LNCaP clone FGC (cell line): ENCODE measurements at regions not wholly inside any gene's neighbourhood (a gene's known extent, or its start where the extent isn't known, plus 50 kb on each side); places are given as distances from the start of the nearest gene placed in this dataset.

ENCODE experiments used
- DNase-seq: peaks from one replicate; pipeline ENCODE4 v3.0.0-alpha.2; 2011; ENCODE audit warnings: low read depth
- H3K4me3 ChIP-seq: 2 replicates; pipeline ENCODE4 v1.5.1; 2011; ENCODE audit warnings: mild to moderate bottlenecking, low read depth, low read length, control low read depth
- TF ChIP-seq, protein P1 (sequence below): IDR thresholded peaks from 2 replicates; pipeline ENCODE4 v1.5.1; 2012; ENCODE audit warnings: mild to moderate bottlenecking; ENCODE audit not compliant: control insufficient read depth, insufficient read depth; ENCODE audit errors: extremely low read depth

DNA sequence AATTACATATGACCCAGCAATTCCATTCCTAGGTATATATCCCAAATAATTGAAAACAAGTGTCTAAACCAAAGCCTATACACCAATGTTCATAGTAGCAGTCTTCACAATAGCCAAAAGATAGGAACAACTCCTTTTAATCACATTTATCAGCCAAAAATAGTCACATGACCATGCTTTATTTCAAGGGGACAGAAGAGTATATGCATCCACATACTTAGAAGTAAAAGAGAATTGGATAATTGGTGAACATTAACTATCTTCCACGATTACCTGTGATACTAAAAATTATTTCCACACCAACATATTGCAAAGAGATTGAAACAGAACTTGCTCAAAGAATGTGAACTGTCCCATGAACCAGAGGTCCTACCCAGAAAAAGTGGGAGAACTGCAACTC lies 51.8 kb upstream of the FOXE1 start:
- TF ChIP-seq, protein P1, sequence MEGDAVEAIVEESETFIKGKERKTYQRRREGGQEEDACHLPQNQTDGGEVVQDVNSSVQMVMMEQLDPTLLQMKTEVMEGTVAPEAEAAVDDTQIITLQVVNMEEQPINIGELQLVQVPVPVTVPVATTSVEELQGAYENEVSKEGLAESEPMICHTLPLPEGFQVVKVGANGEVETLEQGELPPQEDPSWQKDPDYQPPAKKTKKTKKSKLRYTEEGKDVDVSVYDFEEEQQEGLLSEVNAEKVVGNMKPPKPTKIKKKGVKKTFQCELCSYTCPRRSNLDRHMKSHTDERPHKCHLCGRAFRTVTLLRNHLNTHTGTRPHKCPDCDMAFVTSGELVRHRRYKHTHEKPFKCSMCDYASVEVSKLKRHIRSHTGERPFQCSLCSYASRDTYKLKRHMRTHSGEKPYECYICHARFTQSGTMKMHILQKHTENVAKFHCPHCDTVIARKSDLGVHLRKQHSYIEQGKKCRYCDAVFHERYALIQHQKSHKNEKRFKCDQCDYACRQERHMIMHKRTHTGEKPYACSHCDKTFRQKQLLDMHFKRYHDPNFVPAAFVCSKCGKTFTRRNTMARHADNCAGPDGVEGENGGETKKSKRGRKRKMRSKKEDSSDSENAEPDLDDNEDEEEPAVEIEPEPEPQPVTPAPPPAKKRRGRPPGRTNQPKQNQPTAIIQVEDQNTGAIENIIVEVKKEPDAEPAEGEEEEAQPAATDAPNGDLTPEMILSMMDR: no peak
- H3K4me3 ChIP-seq: no peak overlapping the region
- no peak for DNase-seq

DNA sequence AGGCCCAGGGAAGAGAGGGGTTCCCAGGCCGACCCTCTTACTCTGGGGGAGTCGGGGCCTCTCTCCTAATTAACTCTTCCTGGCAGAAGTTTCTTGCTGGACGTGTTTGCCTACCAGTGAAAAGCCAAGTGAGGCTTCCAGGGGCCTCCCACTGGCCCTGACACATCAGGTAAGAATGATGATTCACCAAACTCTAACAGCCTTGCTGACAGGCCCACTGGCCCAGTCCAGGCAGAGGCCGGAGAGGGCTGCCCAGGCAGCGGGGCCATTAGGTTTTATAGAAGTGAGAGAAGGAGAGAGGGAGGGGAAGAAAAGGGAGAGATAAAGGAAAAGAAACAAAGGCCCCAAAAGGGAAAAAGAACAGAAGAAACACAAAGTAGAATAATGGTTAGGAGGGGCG lies 50.8 kb upstream of the FOXE1 start:
- H3K4me3 ChIP-seq: no peak overlapping the region
- DNase-seq: no peak
- TF ChIP-seq, protein P1: no peak

DNA sequence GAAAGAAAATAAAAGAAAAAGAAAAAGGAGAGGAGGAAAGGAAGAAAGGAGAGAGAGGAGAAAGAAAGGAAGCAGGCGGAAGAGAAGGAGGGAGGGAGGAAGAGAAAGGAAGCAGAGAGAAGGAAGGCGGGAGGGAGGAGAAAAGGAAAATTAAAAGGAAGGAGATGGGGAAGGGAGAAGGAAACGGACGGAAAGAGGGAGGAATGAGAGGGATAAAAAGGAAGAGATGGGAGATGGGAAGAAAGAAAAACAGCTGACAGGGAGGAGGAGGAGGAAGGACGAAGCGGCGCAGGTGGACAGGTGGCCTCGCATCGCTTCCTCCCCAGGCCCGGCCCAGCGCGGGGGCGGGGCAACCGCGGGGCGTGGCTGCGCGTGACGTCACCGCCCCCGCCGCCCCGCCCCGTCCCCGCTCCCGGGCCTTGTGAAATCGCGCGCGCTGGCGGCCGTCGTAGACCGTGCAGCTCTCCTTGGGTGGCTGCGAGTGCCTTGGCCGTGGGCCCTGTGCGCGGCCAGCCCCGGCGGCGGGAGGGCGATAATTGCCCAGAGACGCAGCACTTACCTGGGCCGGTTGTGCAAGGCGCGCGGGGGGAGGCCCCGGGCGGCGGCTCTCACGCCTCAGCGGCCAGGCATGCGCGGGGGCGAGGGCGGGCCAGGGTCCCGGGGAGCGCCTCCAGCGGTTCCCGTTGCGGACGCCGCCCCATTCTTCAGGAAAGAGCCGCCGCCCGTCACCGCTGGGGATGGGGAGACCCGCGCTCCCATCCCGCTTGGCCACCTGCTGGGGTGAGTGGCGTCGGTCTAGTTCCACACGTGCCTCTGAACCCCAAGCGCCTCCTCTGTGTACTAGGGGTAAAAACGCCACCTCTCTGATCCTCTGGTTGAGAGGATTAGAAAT lies 49.6 kb upstream of the FOXE1 start:
- DNase-seq: peak; percentile 44
- TF ChIP-seq, protein P1: peak; percentile 6; the same call in 1 of the 2 replicates
- peak overlapping the region; percentile 52 for H3K4me3 ChIP-seq
